ENCODE measurements at regions not wholly inside any gene's neighbourhood (a gene's known extent, or its start where the extent isn't known, plus 50 kb on each side); places are given as distances from the start of the nearest gene placed in this dataset.

DNA sequence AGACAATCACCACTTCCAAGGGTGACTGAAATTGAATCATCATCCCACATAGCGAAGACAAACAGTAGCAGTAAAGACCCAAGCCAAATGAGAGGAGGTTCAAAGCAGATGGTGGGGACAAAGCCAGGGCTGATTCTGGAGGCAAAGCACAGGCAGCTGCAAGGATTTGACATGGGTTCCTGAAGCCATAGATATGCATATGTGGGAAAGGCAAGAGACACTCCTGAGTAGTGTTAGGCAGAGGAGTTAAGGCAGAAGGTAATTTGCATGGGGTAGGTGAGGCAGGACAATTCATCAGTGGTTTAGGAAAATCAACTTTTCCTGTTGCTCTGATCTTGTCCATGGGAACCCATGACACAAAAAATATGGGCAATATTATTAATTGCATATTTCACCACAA lies 462.8 kb downstream of the FAM181B start:
- TF ChIP-seq CTCF (IDR thresholded peaks at IDR 0.05) (no peak), ZFX (IDR thresholded peaks at IDR 0.05; ENCODE audit: borderline replicate concordance) (no peak)
